A673 (cell line): ENCODE measurements at regions not wholly inside any gene's neighbourhood (a gene's known extent, or its start where the extent isn't known, plus 50 kb on each side); places are given as distances from the start of the nearest gene placed in this dataset.

ENCODE experiments used
- BruUV-seq: library from RNA; stranded (reverse); fragments of 400-500 nt; replicated peaks from 2 replicates; lab custom pipeline; 2021; lab: Mats Ljungman, UMichigan
- CTCF ChIA-PET: fragments of 300-600 bp; sonication (Branson Sonifier 250); formaldehyde crosslinking; loops from one replicate; lab custom pipeline; 2022; ENCODE audit warnings: antibody characterized with exemption; lab: Charles Lee
- POLR2A ChIA-PET: fragments of 300-600 bp; sonication (Branson Sonifier 250); formaldehyde crosslinking; loops from one replicate; lab custom pipeline; 2022; ENCODE audit warnings: antibody characterized with exemption; ENCODE audit not compliant: low non-redundant PET; lab: Charles Lee
- DNase-seq: peaks from one replicate; pipeline ENCODE4 v3.0.0-alpha.2; 2015; ENCODE audit warnings: low spot score
- H3K27ac ChIP-seq: fragments of 200-600 bp; sonication (generic); 2 replicates; pipeline ENCODE4 v1.5.1; 2016; ENCODE audit warnings: mixed run types, low read depth, mild to moderate bottlenecking, mixed read lengths, antibody characterized with exemption, low read length; ENCODE audit not compliant: poor library complexity, severe bottlenecking
- H3K27me3 ChIP-seq: fragments of 200-600 bp; sonication (generic); replicated peaks from 2 replicates; pipeline ENCODE4 v1.6.1; 2017; ENCODE audit warnings: mixed run types, low read depth, mild to moderate bottlenecking, mixed read lengths, antibody characterized with exemption, low read length; ENCODE audit not compliant: insufficient read depth, poor library complexity
- H3K36me3 ChIP-seq: fragments of 200-600 bp; sonication (generic); 2 replicates; pipeline ENCODE4 v1.6.1; 2016; ENCODE audit warnings: mixed run types, mild to moderate bottlenecking, mixed read lengths, antibody characterized with exemption, low read length; ENCODE audit not compliant: insufficient read depth, poor library complexity, severe bottlenecking
- H3K4me1 ChIP-seq: fragments of 200-600 bp; sonication (generic); 2 replicates; pipeline ENCODE4 v1.6.1; 2017; ENCODE audit warnings: mixed run types, mild to moderate bottlenecking, mixed read lengths, antibody characterized with exemption, low read length; ENCODE audit not compliant: insufficient read depth, poor library complexity, severe bottlenecking
- H3K4me3 ChIP-seq: fragments of 200-600 bp; sonication (generic); 2 replicates; pipeline ENCODE4 v1.5.1; 2016; ENCODE audit warnings: low read depth, mixed run types, mild to moderate bottlenecking, mixed read lengths, low read length; ENCODE audit not compliant: poor library complexity, severe bottlenecking
- H3K9me3 ChIP-seq: fragments of 200-600 bp; sonication (generic); 2 replicates; pipeline ENCODE4 v1.6.1; 2016; ENCODE audit warnings: mixed run types, low read depth, mild to moderate bottlenecking, mixed read lengths, antibody characterized with exemption, low read length; ENCODE audit not compliant: poor library complexity, severe bottlenecking
- EZH2 ChIP-seq: fragments of 200-600 bp; sonication (generic); IDR thresholded peaks from 2 replicates; pipeline ENCODE4 v1.6.1; 2017; ENCODE audit warnings: borderline replicate concordance, low read depth, mild to moderate bottlenecking, mixed read lengths, antibody characterized with exemption, low read length; ENCODE audit not compliant: poor library complexity, severe bottlenecking
- intact Hi-C: fragments of 100-400 bp; cut with micrococcal nuclease; formaldehyde crosslinking; loops from one replicate; pipeline ENCODE4 v1.10.0; 2022; ENCODE audit not compliant: unreplicated experiment
- TF ChIP-seq, protein P1 (sequence below): fragments of 300-800, 200-600 bp; sonication (generic); conservative IDR thresholded peaks from 2 replicates; pipeline ENCODE4 v1.5.1; 2017; ENCODE audit warnings: low read depth, mild to moderate bottlenecking, antibody characterized with exemption, low read length, moderate library complexity, mixed read lengths

DNA sequence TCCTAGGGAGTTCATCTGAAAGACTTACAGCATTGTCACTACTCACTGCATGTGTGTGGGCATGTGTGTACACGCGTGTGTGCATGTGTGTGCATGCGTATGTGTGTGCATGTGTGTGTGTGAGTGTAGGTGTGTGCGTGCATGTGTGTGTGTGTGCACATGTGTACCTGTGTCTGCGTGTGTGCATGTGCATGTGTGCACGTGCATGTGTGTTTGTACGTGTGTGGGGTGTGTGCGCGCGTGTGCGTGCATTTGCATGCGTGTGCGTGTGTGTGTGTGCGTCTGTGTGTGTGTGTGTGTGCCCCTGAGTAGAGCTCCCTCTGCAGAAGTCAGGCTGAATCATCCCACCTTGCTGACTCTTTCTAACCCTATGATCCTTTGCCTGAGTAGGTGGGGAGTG is 114.8 kb upstream of the RBFOX1 start:
- Histone ChIP-seq H3K9me3 (no peaks in the 10 kb centered on the region), H3K36me3 (no peaks in the 10 kb centered on the region), H3K4me3 (no peak overlapping the region), H3K27me3 (no peaks in the 10 kb centered on the region), H3K4me1 (no peaks in the 10 kb centered on the region), H3K27ac (no peak overlapping the region)
- DNase-seq, result no peak
- no TSS peak for BruUV-seq
- intact Hi-C loops, result no loop called here
- CTCF ChIA-PET, result no interaction called here
- POLR2A ChIA-PET, result no interaction called here
- TF ChIP-seq, protein P1, sequence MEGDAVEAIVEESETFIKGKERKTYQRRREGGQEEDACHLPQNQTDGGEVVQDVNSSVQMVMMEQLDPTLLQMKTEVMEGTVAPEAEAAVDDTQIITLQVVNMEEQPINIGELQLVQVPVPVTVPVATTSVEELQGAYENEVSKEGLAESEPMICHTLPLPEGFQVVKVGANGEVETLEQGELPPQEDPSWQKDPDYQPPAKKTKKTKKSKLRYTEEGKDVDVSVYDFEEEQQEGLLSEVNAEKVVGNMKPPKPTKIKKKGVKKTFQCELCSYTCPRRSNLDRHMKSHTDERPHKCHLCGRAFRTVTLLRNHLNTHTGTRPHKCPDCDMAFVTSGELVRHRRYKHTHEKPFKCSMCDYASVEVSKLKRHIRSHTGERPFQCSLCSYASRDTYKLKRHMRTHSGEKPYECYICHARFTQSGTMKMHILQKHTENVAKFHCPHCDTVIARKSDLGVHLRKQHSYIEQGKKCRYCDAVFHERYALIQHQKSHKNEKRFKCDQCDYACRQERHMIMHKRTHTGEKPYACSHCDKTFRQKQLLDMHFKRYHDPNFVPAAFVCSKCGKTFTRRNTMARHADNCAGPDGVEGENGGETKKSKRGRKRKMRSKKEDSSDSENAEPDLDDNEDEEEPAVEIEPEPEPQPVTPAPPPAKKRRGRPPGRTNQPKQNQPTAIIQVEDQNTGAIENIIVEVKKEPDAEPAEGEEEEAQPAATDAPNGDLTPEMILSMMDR, result no peak
- no peak for TF ChIP-seq EZH2

DNA sequence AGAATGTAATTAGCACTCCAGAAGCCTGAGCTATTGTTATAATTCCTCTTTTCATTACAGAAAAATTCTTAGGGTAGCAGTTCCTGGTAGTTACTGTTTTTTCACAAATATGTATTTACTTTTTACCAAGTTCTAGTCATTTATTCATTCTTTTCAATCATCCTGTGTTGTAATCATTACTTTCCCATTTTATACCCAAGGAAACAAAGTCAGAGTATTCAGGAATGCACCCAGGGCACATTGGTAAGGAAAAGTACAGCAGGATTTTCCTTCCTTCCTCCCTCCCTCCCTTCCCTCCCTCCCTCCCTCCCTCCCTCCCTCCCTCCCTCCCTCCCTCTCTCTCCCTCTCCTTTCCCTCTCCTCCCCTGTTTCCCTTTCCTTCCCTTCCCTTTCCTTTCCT is 115.9 kb upstream of the RBFOX1 start:
- BruUV-seq, result no TSS peak
- DNase-seq, result no peak
- H3K4me3 ChIP-seq, result no peak overlapping the region
- H3K36me3 ChIP-seq, result no peaks in the 10 kb centered on the region
- TF ChIP-seq EZH2, result no peak
- TF ChIP-seq, protein P1, result no peak
- no peak overlapping the region for H3K27ac ChIP-seq
- CTCF ChIA-PET, result no interaction called here
- intact Hi-C loops, result no loop called here
- H3K27me3 ChIP-seq, result no peaks in the 10 kb centered on the region
- POLR2A ChIA-PET, result no interaction called here
- H3K9me3 ChIP-seq, result no peaks in the 10 kb centered on the region
- no peaks in the 10 kb centered on the region for H3K4me1 ChIP-seq

DNA sequence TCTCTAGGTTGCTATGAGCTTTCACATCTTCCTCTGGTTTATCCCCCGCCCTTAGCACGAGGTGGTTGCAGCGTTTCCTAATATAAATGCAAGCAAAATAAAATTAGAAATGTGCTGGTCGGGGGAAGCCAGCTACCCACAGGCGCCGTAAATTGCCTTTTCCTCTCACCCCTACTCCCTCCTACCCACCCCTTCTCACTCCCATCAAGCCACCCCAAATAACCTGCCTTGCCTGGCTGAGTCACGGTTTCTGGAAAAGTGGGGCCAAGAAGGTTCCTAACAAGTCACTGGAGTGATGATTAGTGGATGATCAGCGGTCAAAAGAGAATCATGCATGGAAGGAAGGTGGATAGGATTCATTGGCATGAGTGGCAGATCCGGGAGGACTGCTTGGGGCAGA is 120.9 kb upstream of the RBFOX1 start:
- DNase-seq, result no peak
- ChIA-PET POLR2A (no interaction called here), CTCF (no interaction called here)
- intact Hi-C loops, result no loop called here
- H3K27ac ChIP-seq, result no peak overlapping the region
- H3K9me3 ChIP-seq, result no peaks in the 10 kb centered on the region
- no peaks in the 10 kb centered on the region for H3K27me3 ChIP-seq
- H3K4me3 ChIP-seq, result no peak overlapping the region
- BruUV-seq, result no TSS peak
- TF ChIP-seq EZH2, result no peak
- TF ChIP-seq, protein P1, result no peak
- H3K36me3 ChIP-seq, result no peaks in the 10 kb centered on the region
- no peaks in the 10 kb centered on the region for H3K4me1 ChIP-seq
